GM18867 (cell line): ENCODE measurements at regions not wholly inside any gene's neighbourhood (a gene's known extent, or its start where the extent isn't known, plus 50 kb on each side); places are given as distances from the start of the nearest gene placed in this dataset.
"Not testable (repeated sequence)": the region's sequence is repeated elsewhere in the genome, so short reads cannot be mapped to it uniquely, and the experiment has no call there.

Experiments used
- ATAC-seq: cut with Tn5 transposase; IDR thresholded peaks from one replicate; pipeline ENCODE4 v1.9.1; 2021; ENCODE audit warnings: mild to moderate bottlenecking, moderate library complexity; ENCODE audit not compliant: unreplicated experiment

GRCh38 chr7:50251765-50252164 lies 52.8 kb upstream of the IKZF1 start:
- ATAC-seq, result no peak

GRCh38 chr7:50246551-50246950 lies 58.0 kb upstream of the IKZF1 start:
- ATAC-seq, result no peak

- ATAC-seq, result not testable (repeated sequence)
These were observed 62.4 kb upstream of the IKZF1 start for GRCh38 chr7:50242111-50242510.

DNA sequence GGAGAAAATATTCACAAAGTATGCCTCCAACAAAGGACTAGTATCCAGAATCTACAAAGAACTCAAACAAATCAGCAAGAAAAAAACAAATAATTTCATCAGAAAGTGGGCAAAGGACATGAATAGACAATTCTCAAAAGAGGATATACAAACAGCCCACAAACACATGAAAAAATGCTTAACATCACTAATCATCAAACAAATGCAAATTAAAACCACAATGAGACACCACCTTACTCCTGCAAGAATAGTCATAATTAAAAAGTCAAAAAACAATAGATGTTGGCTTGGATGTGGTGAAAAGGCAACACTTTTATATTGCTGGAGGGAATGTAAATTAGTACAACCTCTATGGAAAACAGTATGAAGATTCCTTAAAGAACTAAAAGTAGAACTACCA lies 63.8 kb upstream of the IKZF1 start:
- ATAC-seq, result not testable (repeated sequence)

GRCh38 chr7:50229964-50230363 lies 74.6 kb upstream of the IKZF1 start:
- no peak for ATAC-seq

GRCh38 chr7:50228148-50228547 lies 76.4 kb upstream of the IKZF1 start:
- ATAC-seq, result no peak

GRCh38 chr7:50227726-50228125 lies 76.8 kb upstream of the IKZF1 start:
- no peak for ATAC-seq

DNA sequence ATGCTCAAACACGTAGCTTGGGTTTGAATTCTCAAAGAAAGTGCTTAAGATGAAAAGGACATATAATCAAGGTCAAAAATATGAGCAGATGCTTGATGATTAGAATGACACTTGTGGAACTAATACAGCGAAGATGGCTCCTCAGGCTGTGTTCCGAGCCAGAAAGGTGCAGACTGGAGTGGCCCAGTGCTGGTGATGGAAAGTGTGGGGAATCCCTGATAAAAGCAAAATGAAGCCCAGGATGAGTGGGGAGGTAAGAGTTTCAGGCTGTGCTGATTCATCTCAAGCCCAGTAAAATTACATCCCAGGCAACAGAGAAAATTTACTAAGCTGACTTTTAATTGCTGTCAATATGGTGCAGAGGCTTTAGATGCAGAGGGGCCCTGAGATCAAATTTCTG lies 77.8 kb upstream of the IKZF1 start:
- no peak for ATAC-seq

GRCh38 chr7:50226145-50226544 lies 78.4 kb upstream of the IKZF1 start:
- ATAC-seq, result no peak

- no peak for ATAC-seq
These were observed 83.1 kb upstream of the IKZF1 start for GRCh38 chr7:50221433-50221832.

- ATAC-seq, result no peak
These were observed 83.5 kb upstream of the IKZF1 start for GRCh38 chr7:50221028-50221427.

GRCh38 chr7:50220273-50220672 lies 84.2 kb upstream of the IKZF1 start:
- no peak for ATAC-seq

DNA sequence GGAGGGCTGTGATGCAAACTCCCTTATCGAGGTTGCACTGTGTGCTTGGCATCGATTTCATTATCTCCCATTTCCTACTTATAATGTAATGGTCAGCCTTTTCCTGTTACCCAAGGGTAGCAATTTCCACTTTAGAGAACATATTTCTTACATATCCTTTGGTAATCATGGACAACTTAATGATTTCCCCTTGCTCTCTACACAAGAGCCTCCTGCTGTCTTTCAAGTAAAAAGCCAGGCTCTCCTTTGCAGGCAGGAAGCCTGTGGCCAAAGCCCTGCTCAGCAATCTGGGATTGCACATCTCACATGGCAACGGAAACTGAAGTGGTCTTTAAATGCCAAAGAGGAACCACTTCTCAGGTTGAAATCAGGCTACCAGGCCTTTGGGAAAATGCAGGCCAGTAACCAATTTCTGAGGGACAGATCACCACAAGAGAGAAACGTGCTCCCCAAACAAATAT lies 86.7 kb upstream of the IKZF1 start:
- ATAC-seq, result no peak

GRCh38 chr7:50217401-50217800 lies 87.1 kb upstream of the IKZF1 start:
- ATAC-seq, result no peak

GRCh38 chr7:50216626-50217025 lies 87.9 kb upstream of the IKZF1 start:
- no peak for ATAC-seq

DNA sequence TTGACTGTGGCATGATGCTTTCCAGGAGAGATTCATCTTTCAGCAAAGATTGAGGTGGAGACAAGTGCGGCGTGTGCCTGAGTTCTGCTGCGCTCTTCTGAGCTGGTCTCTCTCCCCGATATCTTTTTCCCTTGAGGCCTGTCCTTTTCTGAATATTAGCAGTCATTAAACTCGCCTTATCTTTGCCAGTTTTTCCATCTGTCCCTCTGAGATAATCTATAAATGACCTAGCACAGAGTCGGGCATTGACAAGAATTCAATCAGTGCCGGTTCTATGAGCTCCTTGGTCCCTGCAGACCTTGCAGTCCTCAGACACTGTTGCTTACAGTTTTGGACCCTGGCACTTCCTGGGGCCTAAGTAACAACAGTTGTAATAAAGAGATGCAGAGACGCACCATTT lies 89.7 kb upstream of the IKZF1 start:
- ATAC-seq, result no peak

DNA sequence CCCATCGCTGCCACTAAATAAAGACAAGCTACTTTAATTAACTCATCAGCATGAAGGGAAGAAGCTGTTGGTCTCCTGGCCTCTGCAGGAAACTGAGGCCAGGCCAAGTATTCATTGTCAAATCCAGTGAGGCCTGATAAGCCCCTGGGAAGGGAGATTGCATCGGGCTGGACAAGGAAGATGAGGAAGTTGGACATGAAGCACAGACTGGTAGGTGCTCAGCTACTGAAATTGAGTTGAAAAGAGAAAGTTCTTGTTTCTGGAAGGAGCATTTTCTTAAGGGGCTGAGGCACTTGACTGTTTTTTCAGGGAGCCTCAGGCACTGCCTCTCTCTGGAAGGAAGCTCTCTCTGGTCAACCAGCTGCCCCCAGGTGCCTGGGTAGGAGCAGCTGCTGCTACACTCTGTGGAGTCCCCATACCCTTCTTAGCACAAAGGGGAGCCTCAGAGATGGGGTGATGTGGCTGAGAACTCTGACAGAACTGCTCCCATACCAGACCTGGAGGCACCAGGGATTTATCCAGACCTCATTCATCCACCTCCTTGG lies 90.3 kb upstream of the IKZF1 start:
- no peak for ATAC-seq

GRCh38 chr7:50213622-50214017 lies 90.9 kb upstream of the IKZF1 start:
- no peak for ATAC-seq

DNA sequence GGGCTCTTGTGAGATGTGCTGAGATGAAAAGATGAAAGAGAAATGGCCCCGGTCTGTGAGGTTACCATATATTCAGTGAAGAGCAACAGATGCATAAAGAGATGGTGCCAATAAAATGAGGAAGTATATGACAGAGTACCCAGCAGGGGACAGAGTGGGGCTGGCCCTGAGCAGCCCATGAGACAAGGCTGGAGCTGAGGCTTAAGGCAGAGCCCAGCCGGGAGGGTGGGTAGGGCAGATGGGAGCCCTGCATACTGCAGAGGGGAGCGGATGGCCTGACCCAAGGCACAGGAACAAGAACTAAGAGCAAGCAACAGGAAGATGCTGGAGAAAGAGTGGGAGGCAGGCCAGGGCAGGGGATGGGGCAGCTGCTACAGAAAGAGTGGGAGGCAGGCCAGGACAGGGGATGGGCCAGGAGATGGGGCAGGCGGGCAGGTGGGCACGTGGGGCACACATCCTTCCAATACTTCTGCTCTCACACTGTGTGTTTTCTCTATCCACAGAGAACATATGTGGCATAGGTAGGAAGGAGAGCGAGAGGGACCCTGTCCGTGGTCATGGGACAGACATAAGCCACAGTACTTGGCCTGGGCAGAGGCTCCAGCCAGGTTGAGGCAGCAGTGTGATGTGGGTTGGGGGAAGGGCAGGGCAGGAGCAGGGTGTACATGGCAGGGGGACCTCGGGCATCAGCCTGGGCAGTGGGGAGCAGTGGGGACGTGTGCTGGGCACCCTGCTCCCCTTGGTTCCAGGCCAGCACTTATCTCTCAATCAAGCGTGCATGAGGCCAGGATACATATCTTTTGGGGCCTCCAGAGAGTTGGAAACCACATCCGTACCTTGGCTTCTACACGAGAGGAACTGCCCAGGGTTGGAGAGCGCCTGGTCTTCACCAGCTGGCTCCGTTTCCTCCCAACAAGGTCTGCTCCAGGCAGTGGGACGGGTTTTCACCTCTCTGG lies 91.6 kb upstream of the IKZF1 start:
- peak; percentile 54 for ATAC-seq

DNA sequence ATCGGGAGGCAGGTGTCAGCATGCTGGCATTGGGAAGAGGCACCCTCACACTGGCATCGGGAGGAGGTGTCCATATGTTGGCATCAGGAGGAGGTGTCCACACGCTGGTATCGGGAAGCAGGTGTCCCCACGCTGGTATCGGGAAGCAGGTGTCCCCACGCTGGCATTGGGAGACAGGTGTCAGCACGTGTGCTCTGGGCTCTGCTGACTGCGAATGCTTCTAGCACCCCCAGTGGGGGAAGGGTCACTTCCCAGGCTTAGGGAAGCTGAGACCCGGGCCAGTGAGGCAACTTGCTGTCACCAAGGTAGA lies 92.5 kb upstream of the IKZF1 start:
- no peak for ATAC-seq

DNA sequence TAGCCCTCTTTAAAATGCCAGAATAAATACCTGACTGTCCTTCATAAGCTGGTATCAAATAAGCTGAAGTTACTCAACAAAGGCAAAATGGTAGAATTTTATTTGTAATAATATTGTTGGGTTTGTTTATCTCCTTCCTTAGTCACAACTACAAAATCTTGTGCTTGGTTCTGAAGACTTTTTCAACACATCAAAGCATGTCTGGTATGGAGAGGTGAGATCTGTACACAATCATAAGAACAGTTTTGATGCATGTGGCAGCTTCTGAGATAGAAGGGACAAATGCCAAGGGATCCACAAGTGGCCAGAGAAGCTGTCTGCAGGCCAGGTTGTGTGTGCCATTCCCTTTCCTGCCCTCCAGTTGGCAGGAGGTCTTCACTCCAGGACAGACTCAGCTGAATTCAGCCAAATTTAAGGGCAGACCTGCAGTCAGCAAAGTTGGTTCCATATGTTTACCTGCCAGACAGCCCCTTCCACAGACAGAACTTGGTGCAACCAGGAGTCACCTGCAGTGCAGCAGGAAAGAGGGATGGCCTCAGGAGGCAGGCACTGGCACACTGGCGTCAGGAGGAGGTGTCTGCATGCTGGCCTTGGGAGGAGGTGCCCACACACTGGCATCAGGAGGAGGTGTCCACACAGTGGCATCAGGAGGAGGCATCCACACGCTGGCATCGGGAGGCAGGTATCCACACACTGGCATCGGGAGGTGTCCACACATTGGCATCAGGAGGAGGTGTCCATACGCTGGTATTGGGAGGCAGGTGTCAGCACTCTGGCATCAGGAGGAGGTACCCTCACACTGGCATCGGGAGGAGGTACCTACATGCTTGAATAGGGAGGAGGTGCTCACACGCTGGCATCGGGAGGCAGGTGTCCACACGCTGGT lies 93.1 kb upstream of the IKZF1 start:
- ATAC-seq, result no peak

- ATAC-seq, result no peak
These were observed 93.8 kb upstream of the IKZF1 start for GRCh38 chr7:50210706-50211115.
